ENCODE measurements at regions not wholly inside any gene's neighbourhood (a gene's known extent, or its start where the extent isn't known, plus 50 kb on each side); places are given as distances from the start of the nearest gene placed in this dataset.
"Not testable (repeated sequence)": the region's sequence is repeated elsewhere in the genome, so short reads cannot be mapped to it uniquely, and the experiment has no call there.

- DNase-seq (ENCODE audit: low spot score): no peak
Measured at GRCh38 chr2:175606010-175606841, 395.8 kb downstream of the LNPK start.

- no peak for DNase-seq (ENCODE audit: low spot score)
Measured at GRCh38 chr2:175605640-175606009, 396.4 kb downstream of the LNPK start.

GRCh38 chr2:175601969-175602368 is 400.1 kb downstream of the LNPK start:
- no peak for DNase-seq (ENCODE audit: low spot score)

GRCh38 chr2:175599966-175600831 is 401.9 kb downstream of the LNPK start:
- DNase-seq (ENCODE audit: low spot score): no peak

GRCh38 chr2:175597286-175597685 is 404.8 kb downstream of the LNPK start:
- no peak for DNase-seq (ENCODE audit: low spot score)

GRCh38 chr2:175595139-175595538 is 406.9 kb downstream of the LNPK start:
- no peak for DNase-seq (ENCODE audit: low spot score)

GRCh38 chr2:175593686-175594525 is 408.2 kb downstream of the LNPK start:
- DNase-seq (ENCODE audit: low spot score): not testable (repeated sequence)

- not testable (repeated sequence) for DNase-seq (ENCODE audit: low spot score)
Measured at GRCh38 chr2:175588213-175588612, 406.7 kb upstream of the ATP5MC3 start.

- no peak for DNase-seq (ENCODE audit: low spot score)
Measured at GRCh38 chr2:175585496-175585895, 404.0 kb upstream of the ATP5MC3 start.

- no peak for DNase-seq (ENCODE audit: low spot score)
Measured at GRCh38 chr2:175580652-175581051, 399.1 kb upstream of the ATP5MC3 start.

- no peak for DNase-seq (ENCODE audit: low spot score)
Measured at GRCh38 chr2:175579646-175580045, 398.1 kb upstream of the ATP5MC3 start.

- no peak for DNase-seq (ENCODE audit: low spot score)
Measured at GRCh38 chr2:175577368-175577970, 396.0 kb upstream of the ATP5MC3 start.

- no peak for DNase-seq (ENCODE audit: low spot score)
Measured at GRCh38 chr2:175576875-175577274, 395.4 kb upstream of the ATP5MC3 start.

- no peak for DNase-seq (ENCODE audit: low spot score)
Measured at GRCh38 chr2:175576270-175576669, 394.8 kb upstream of the ATP5MC3 start.

GRCh38 chr2:175575346-175576258 is 394.1 kb upstream of the ATP5MC3 start:
- no peak for DNase-seq (ENCODE audit: low spot score)

- no peak for DNase-seq (ENCODE audit: low spot score)
Measured at GRCh38 chr2:175574069-175574468, 392.6 kb upstream of the ATP5MC3 start.

- DNase-seq (ENCODE audit: low spot score): no peak
Measured at GRCh38 chr2:175571078-175571653, 389.7 kb upstream of the ATP5MC3 start.

- no peak for DNase-seq (ENCODE audit: low spot score)
Measured at GRCh38 chr2:175568109-175568730, 386.7 kb upstream of the ATP5MC3 start.

- DNase-seq (ENCODE audit: low spot score): no peak
Measured at GRCh38 chr2:175567435-175568061, 386.0 kb upstream of the ATP5MC3 start.

All from hematopoietic multipotent progenitor cell treated with erythropoietin and hydrocortisone succinate and interleukin-3 and kit ligand, for 15 days (in vitro differentiated cells).